Thyroid gland (tissue), 4 donors: ENCODE measurements at regions not wholly inside any gene's neighbourhood (a gene's known extent, or its start where the extent isn't known, plus 50 kb on each side); places are given as distances from the start of the nearest gene placed in this dataset.

Source experiments
- POLR2A ChIP-seq, 2 donors: fragments of 450-650 bp; IDR thresholded peaks; one replicate each; pipeline ENCODE4 v1.6.1; 2017; ENCODE audit warnings: antibody characterized with exemption in 2 of 2, mild to moderate bottlenecking in 2 of 2, moderate library complexity in 1 of 2
- TF ChIP-seq, protein P1 (sequence below), 6 experiments: fragments of 200-600 bp in 3 of 6; fragments of 450-650 bp in 3 of 6; sonication (generic) in 3 of 6; IDR thresholded peaks; one replicate each; pipeline ENCODE4 v1.5.1; 2016 to 2019; ENCODE audit warnings: antibody characterized with exemption in 6 of 6, mild to moderate bottlenecking in 2 of 6, inconsistent platforms in 1 of 6, moderate library complexity in 1 of 6

GRCh38 chr10:100660365-100660764, 85.0 kb upstream of the PAX2 start:
- TF ChIP-seq, protein P1, sequence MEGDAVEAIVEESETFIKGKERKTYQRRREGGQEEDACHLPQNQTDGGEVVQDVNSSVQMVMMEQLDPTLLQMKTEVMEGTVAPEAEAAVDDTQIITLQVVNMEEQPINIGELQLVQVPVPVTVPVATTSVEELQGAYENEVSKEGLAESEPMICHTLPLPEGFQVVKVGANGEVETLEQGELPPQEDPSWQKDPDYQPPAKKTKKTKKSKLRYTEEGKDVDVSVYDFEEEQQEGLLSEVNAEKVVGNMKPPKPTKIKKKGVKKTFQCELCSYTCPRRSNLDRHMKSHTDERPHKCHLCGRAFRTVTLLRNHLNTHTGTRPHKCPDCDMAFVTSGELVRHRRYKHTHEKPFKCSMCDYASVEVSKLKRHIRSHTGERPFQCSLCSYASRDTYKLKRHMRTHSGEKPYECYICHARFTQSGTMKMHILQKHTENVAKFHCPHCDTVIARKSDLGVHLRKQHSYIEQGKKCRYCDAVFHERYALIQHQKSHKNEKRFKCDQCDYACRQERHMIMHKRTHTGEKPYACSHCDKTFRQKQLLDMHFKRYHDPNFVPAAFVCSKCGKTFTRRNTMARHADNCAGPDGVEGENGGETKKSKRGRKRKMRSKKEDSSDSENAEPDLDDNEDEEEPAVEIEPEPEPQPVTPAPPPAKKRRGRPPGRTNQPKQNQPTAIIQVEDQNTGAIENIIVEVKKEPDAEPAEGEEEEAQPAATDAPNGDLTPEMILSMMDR (IDR thresholded peaks at IDR 0.05): no peak
- no peak for TF ChIP-seq POLR2A (IDR thresholded peaks at IDR 0.05)
